Tibial nerve (tissue), 4 donors: ENCODE measurements at regions not wholly inside any gene's neighbourhood (a gene's known extent, or its start where the extent isn't known, plus 50 kb on each side); places are given as distances from the start of the nearest gene placed in this dataset.
"Not testable (repeated sequence)": the region's sequence is repeated elsewhere in the genome, so short reads cannot be mapped to it uniquely, and the experiment has no call there.

Source experiments
- DNase-seq, 2 donors: peaks; one replicate each; pipeline ENCODE4 v3.0.0-alpha.2; 2019; ENCODE audit warnings: low spot score in 2 of 2
- H3K27ac ChIP-seq, 4 donors: fragments of 200-600 bp; sonication (generic) in 3 of 4; one replicate each; pipeline ENCODE4 v1.5.1; 2017 to 2019; ENCODE audit warnings: mild to moderate bottlenecking in 1 of 4
- H3K27me3 ChIP-seq, 2 donors: fragments of 200-600 bp; sonication (generic) in 1 of 2; one replicate each; pipeline versions ENCODE4 v1.5.1 to v1.6.0; 2017 to 2019
- H3K36me3 ChIP-seq, 3 donors: fragments of 200-600 bp; sonication (generic); one replicate each; pipeline ENCODE4 v1.5.1; 2018 to 2019
- H3K4me1 ChIP-seq, 4 donors: fragments of 200-600 bp; sonication (generic) in 3 of 4; one replicate each; pipeline ENCODE4 v1.5.1; 2017 to 2019
- H3K4me3 ChIP-seq, 4 donors: fragments of 200-600 bp; sonication (generic) in 3 of 4; one replicate each; pipeline ENCODE4 v1.5.1; 2017 to 2019; ENCODE audit warnings: mild to moderate bottlenecking in 1 of 4, moderate library complexity in 1 of 4
- H3K9me3 ChIP-seq, 4 donors: fragments of 200-600 bp; sonication (generic) in 3 of 4; one replicate each; pipeline ENCODE4 v1.5.1; 2017 to 2019
- CTCF ChIP-seq, 5 experiments: fragments of 200-600 bp in 3 of 5; fragments of 450-650 bp in 2 of 5; sonication (generic) in 3 of 5; IDR thresholded peaks; one replicate each; pipeline ENCODE4 v1.5.1; 2016 to 2019; ENCODE audit warnings: antibody characterized with exemption in 5 of 5, mild to moderate bottlenecking in 3 of 5, moderate library complexity in 2 of 5
- EP300 ChIP-seq, 2 donors: sonication (generic); formaldehyde crosslinking; IDR thresholded peaks; one replicate each; pipeline ENCODE4 v1.6.1; 2017; ENCODE audit warnings: antibody characterized with exemption in 2 of 2, mild to moderate bottlenecking in 1 of 2
- POLR2A ChIP-seq, 2 donors: fragments of 450-650 bp; IDR thresholded peaks; one replicate each; pipeline ENCODE4 v1.6.1; 2017; ENCODE audit warnings: antibody characterized with exemption in 2 of 2, mild to moderate bottlenecking in 2 of 2, moderate library complexity in 2 of 2
- WGBS, 2 donors: methylation state at CpG; one replicate each; pipeline ENCODE4 v1.1.5; 2018; 5-methylcytosine and 5-hydroxymethylcytosine counted together

DNA sequence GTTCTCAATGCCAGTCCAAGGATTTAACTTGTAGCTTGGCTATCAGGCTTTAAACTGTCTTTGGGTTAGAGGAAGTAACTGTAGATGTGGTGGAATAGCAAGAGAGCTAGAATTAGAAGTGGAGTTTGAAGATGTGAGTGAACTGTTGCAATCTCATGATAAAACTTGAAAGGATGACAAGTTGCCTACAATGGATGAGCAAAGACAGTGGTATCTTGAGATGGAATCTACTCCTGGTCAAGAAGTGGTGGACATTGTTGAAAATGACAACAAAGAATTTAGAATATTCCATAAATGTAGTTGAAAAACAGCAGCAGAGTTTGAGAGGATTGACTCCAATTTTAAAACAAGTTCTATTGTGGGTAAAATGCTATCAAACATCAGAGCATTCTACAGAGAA lies 199.0 kb downstream of the DUSP6 start:
- H3K27me3 ChIP-seq, result no peaks in the 10 kb centered on the region
- no peak overlapping the region for H3K4me3 ChIP-seq
- TF ChIP-seq CTCF (IDR thresholded peaks at IDR 0.05), result no peak
- no peak for TF ChIP-seq POLR2A (IDR thresholded peaks at IDR 0.05)
- TF ChIP-seq EP300 (IDR thresholded peaks at IDR 0.05), result no peak
- H3K9me3 ChIP-seq, result no peaks in the 10 kb centered on the region
- H3K4me1 ChIP-seq, result peaks cover 0 to 7% (median 2%) of the 10 kb centered on the region in 4 donors
- no peak overlapping the region for H3K27ac ChIP-seq
- H3K36me3 ChIP-seq, result no peaks in the 10 kb centered on the region
- no peak for DNase-seq

DNA sequence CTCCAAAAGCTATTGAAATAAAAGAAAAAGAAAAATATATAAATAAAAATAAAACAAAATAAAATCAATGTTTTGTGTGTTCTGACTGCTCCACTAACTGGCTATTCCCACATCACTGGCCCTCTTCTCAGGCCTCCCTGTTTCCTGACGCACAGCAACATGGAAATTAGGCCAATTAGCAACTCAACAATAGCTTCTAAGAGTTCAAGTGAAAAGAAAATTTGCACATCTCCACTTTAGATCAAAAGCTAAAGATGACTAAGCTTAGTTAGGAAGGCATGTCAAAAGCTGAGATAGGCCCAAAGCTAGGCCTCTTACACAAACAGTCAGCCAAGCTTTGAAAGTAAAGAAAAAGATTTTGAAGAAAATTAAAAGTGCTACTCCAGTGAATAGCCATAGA lies 200.8 kb downstream of the DUSP6 start:
- Histone ChIP-seq H3K4me3 (no peak overlapping the region), H3K36me3 (no peaks in the 10 kb centered on the region), H3K9me3 (no peaks in the 10 kb centered on the region), H3K27me3 (no peaks in the 10 kb centered on the region), H3K27ac (no peak overlapping the region), H3K4me1 (no peaks in the 10 kb centered on the region)
- no peak for DNase-seq
- no peak for TF ChIP-seq CTCF (IDR thresholded peaks at IDR 0.05)
- TF ChIP-seq POLR2A (IDR thresholded peaks at IDR 0.05), result no peak
- TF ChIP-seq EP300 (IDR thresholded peaks at IDR 0.05), result no peak
- 71 to 77% methylated on average over 1 of the region's 1 CpG for WGBS, 2 donors

- H3K27ac ChIP-seq, H3K9me3 ChIP-seq, H3K36me3 ChIP-seq, H3K4me3 ChIP-seq, H3K27me3 ChIP-seq, H3K4me1 ChIP-seq, DNase-seq: not testable (repeated sequence)
- 88 to 90% methylated on average over 3 of the region's 3 CpGs for WGBS, 2 donors
Observed at GRCh38 chr12:89150789-89151188, 201.5 kb downstream of the DUSP6 start.

- Histone ChIP-seq H3K36me3 (no peaks in the 10 kb centered on the region), H3K4me3 (no peak overlapping the region), H3K4me1 (no peaks in the 10 kb centered on the region), H3K9me3 (no peaks in the 10 kb centered on the region), H3K27me3 (no peaks in the 10 kb centered on the region), H3K27ac (no peak overlapping the region)
- DNase-seq, result no peak
- 80 to 85% methylated on average over 6 of the region's 6 CpGs for WGBS, 2 donors
- TF ChIP-seq CTCF (IDR thresholded peaks at IDR 0.05) (no peak), POLR2A (IDR thresholded peaks at IDR 0.05) (no peak), EP300 (IDR thresholded peaks at IDR 0.05) (no peak)
Observed at GRCh38 chr12:89140602-89141238, 211.6 kb downstream of the DUSP6 start.

DNA sequence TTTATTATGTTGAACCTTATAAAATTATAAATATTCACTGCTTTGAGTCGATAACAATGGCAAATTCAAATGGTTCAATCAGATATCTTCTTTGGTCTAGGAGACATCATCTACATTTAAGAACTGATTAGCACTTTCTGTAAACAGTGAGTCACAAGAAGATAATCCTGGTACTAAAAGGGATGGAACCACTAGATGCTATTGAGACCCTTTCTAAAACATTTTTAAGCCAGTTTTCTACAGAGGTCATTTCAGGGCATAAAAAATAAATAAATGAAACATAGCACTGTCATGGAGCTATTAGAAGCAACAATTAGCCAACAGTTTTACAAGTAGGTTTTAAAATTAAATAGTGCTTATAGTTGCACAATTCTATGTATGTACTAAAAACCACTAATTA lies 212.2 kb downstream of the DUSP6 start:
- no peaks in the 10 kb centered on the region for H3K9me3 ChIP-seq
- DNase-seq, result no peak
- no peaks in the 10 kb centered on the region for H3K36me3 ChIP-seq
- no peak overlapping the region for H3K4me3 ChIP-seq
- 86 to 96% methylated on average over 1 of the region's 1 CpG for WGBS, 2 donors
- TF ChIP-seq EP300 (IDR thresholded peaks at IDR 0.05) (no peak), POLR2A (IDR thresholded peaks at IDR 0.05) (no peak), CTCF (IDR thresholded peaks at IDR 0.05) (no peak)
- H3K27ac ChIP-seq, result no peak overlapping the region
- H3K27me3 ChIP-seq, result no peaks in the 10 kb centered on the region
- H3K4me1 ChIP-seq, result no peaks in the 10 kb centered on the region

DNA sequence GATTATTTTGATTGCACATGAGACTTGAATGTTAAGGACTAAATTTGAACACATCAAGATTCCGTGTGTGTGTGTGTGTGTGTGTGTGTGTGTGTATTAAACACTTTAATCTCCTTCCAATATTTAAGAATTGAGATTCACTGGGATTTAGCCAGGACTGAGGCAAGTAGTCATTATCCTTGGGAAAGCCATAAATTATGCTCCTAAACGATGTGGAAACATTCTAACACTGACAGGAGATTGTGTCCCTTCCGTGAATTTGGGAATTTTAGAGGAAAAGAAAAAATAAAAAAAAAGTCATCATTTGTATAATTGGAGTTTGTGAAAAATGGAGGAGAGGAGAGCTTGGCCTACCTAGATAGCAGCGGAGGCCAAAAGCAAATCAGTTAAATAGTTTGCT lies 212.9 kb downstream of the DUSP6 start:
- DNase-seq, result no peak
- H3K27ac ChIP-seq, result no peak overlapping the region
- no peak for TF ChIP-seq POLR2A (IDR thresholded peaks at IDR 0.05)
- no peak for TF ChIP-seq CTCF (IDR thresholded peaks at IDR 0.05)
- no peak for TF ChIP-seq EP300 (IDR thresholded peaks at IDR 0.05)
- 74 to 83% methylated on average over 4 of the region's 4 CpGs for WGBS, 2 donors
- no peak overlapping the region for H3K4me3 ChIP-seq
- H3K4me1 ChIP-seq, result no peaks in the 10 kb centered on the region
- H3K27me3 ChIP-seq, result no peaks in the 10 kb centered on the region
- H3K36me3 ChIP-seq, result no peaks in the 10 kb centered on the region
- no peaks in the 10 kb centered on the region for H3K9me3 ChIP-seq
